ENCODE measurements at regions not wholly inside any gene's neighbourhood (a gene's known extent, or its start where the extent isn't known, plus 50 kb on each side); places are given as distances from the start of the nearest gene placed in this dataset.
"Not testable (repeated sequence)": the region's sequence is repeated elsewhere in the genome, so short reads cannot be mapped to it uniquely, and the experiment has no call there.

- no peak for TF ChIP-seq CTCF (IDR thresholded peaks at IDR 0.05)
- no peak for ATAC-seq
- Histone ChIP-seq H3K27me3 (ENCODE audit: control insufficient read depth, insufficient read depth, low read length) (no peaks in the 10 kb centered on the region), H3K4me1 (ENCODE audit: control insufficient read depth, insufficient read depth, low read length) (peaks cover 10% of the 10 kb centered on the region), H3K36me3 (ENCODE audit: control insufficient read depth, insufficient read depth, low read length) (no peaks in the 10 kb centered on the region), H3K4me3 (ENCODE audit: low read length) (no peak overlapping the region), H3K9me3 (ENCODE audit: control insufficient read depth, insufficient read depth, low read length) (no peaks in the 10 kb centered on the region), H3K27ac (ENCODE audit: low read length) (no peak overlapping the region)
- peaks cover 1 to 4% of the 10 kb centered on the region in 2 donors for H3K9me3 Mint-ChIP-seq
- peaks cover 18 to 29% of the 10 kb centered on the region in 2 donors for H3K27me3 Mint-ChIP-seq (ENCODE audit: low read depth in 2 of 2)
- WGBS (ENCODE audit: insufficient coverage): 100% methylated on average over 1 of the region's 1 CpG
- intact Hi-C loops (cut with micrococcal nuclease): no loop called here
- H3K36me3 Mint-ChIP-seq: peaks cover 4% of the 10 kb centered on the region
- no peak overlapping the region for H3K27ac Mint-ChIP-seq
- peaks cover 8 to 20% of the 10 kb centered on the region in 2 donors for H3K4me1 Mint-ChIP-seq
- DNase-seq: no peak
- H3K4me3 Mint-ChIP-seq: peak overlapping the region; percentile 56
These were observed 143.1 kb upstream of the KCNJ18 start for GRCh38 chr17:21549107-21549687.

DNA sequence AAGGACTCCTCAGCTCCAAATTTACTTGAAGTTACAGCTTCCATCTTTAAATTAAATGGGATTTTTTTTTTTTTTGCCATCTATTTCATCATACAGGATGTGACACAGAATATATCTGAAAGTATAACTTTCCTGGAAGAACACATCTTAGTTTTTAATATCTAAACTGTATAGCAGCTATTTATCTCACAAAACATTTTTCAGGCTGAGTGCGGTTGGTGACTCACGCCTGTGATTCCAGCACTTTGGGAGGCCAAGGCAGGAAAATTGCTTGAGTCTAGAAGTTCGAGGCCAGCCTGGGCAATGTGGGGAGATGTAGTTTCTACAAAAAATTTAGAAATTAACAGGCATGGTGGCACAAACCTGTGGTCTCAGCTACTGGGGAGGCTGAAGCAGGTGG is 142.3 kb upstream of the KCNJ18 start:
- H3K27ac ChIP-seq (ENCODE audit: low read length); intact Hi-C loops (cut with micrococcal nuclease); H3K4me3 ChIP-seq (ENCODE audit: low read length); ATAC-seq; H3K27ac Mint-ChIP-seq; H3K9me3 ChIP-seq (ENCODE audit: control insufficient read depth, insufficient read depth, low read length); H3K9me3 Mint-ChIP-seq; DNase-seq; H3K27me3 ChIP-seq (ENCODE audit: control insufficient read depth, insufficient read depth, low read length); H3K36me3 Mint-ChIP-seq; H3K36me3 ChIP-seq (ENCODE audit: control insufficient read depth, insufficient read depth, low read length): not testable (repeated sequence)
- Mint-ChIP-seq H3K27me3 (ENCODE audit: low read depth in 2 of 2) (peaks cover 20 to 38% of the 10 kb centered on the region in 2 donors), H3K4me3 (peak overlapping the region; percentile 76), H3K4me1 (peaks cover 8 to 20% of the 10 kb centered on the region in 2 donors)
- H3K4me1 ChIP-seq (ENCODE audit: control insufficient read depth, insufficient read depth, low read length): peaks cover 10% of the 10 kb centered on the region
- 84% methylated on average over 3 of the region's 3 CpGs for WGBS (ENCODE audit: insufficient coverage)

- Mint-ChIP-seq H3K27ac (peak overlapping the region in 1 of 2 donors; percentile 58), H3K4me1 (peaks cover 8 to 20% of the 10 kb centered on the region in 2 donors), H3K36me3 (peaks cover 7% of the 10 kb centered on the region), H3K4me3 (peak overlapping the region; percentile 76), H3K27me3 (ENCODE audit: low read depth in 2 of 2) (peaks cover 22 to 50% of the 10 kb centered on the region in 2 donors), H3K9me3 (peaks cover 2 to 4% of the 10 kb centered on the region in 2 donors)
- H3K4me1 ChIP-seq (ENCODE audit: control insufficient read depth, insufficient read depth, low read length): peaks cover 10% of the 10 kb centered on the region
- ATAC-seq (peak; percentile 94 to 96 (median 95)), DNase-seq (peak; percentile 74 to 89)
- H3K9me3 ChIP-seq (ENCODE audit: control insufficient read depth, insufficient read depth, low read length): no peaks in the 10 kb centered on the region
- H3K27ac ChIP-seq (ENCODE audit: low read length): no peak overlapping the region
- TF ChIP-seq CTCF (IDR thresholded peaks at IDR 0.05): no peak
- WGBS (ENCODE audit: insufficient coverage): under 1% methylated on average over 75 of the region's 75 CpGs
- no peaks in the 10 kb centered on the region for H3K27me3 ChIP-seq (ENCODE audit: control insufficient read depth, insufficient read depth, low read length)
- H3K4me3 ChIP-seq (ENCODE audit: low read length): peak overlapping the region; percentile 63
- H3K36me3 ChIP-seq (ENCODE audit: control insufficient read depth, insufficient read depth, low read length): no peaks in the 10 kb centered on the region
- intact Hi-C loops (cut with micrococcal nuclease): no loop called here
These were observed 141.0 kb upstream of the KCNJ18 start for GRCh38 chr17:21551081-21551881.

DNA sequence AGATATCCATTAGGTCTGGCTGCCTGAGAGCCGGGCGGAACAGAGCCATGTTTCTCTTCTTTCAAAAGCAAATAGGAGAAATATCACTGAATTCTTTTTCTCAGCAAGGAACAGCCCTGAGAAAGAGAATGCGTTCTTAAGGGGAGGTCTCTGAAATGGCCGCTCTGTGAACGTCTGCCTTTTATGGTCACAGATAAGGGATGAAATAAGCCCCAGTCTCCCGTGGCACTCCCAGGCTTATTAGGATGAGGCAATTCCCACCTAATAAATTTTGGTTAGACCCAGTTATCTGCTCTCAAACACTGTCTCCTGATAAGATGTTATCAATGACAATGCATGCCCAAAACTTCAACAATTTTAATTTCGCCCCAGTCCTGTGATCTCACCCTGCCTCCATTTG is 133.4 kb upstream of the KCNJ18 start:
- H3K4me3 Mint-ChIP-seq; H3K4me1 Mint-ChIP-seq; H3K4me3 ChIP-seq (ENCODE audit: low read length); H3K9me3 ChIP-seq (ENCODE audit: control insufficient read depth, insufficient read depth, low read length); ATAC-seq; H3K36me3 Mint-ChIP-seq; H3K4me1 ChIP-seq (ENCODE audit: control insufficient read depth, insufficient read depth, low read length); H3K27me3 ChIP-seq (ENCODE audit: control insufficient read depth, insufficient read depth, low read length); H3K36me3 ChIP-seq (ENCODE audit: control insufficient read depth, insufficient read depth, low read length); intact Hi-C loops (cut with micrococcal nuclease); H3K27ac ChIP-seq (ENCODE audit: low read length); DNase-seq; H3K27ac Mint-ChIP-seq; H3K9me3 Mint-ChIP-seq: not testable (repeated sequence)
- peaks cover 14 to 49% of the 10 kb centered on the region in 2 donors for H3K27me3 Mint-ChIP-seq (ENCODE audit: low read depth in 2 of 2)
- 87% methylated on average over 7 of the region's 7 CpGs for WGBS (ENCODE audit: insufficient coverage)

Measured in natural killer cell (primary cell).